Pons (tissue), 1 donor: ENCODE measurements at regions not wholly inside any gene's neighbourhood (a gene's known extent, or its start where the extent isn't known, plus 50 kb on each side); places are given as distances from the start of the nearest gene placed in this dataset.

Source experiments
- DNase-seq: peaks from one replicate; pipeline ENCODE4 v3.0.0-alpha.2; 2016; ENCODE audit warnings: low spot score

GRCh38 chr4:28221536-28221935 lies 1360.9 kb downstream of the STIM2 start:
- no peak for DNase-seq

- peak; percentile 79 for DNase-seq
Measured at GRCh38 chr4:28225050-28225449, 1364.4 kb downstream of the STIM2 start.

- peak; percentile 86 for DNase-seq
Measured at GRCh38 chr4:28225689-28226353, 1365.2 kb downstream of the STIM2 start.

- peak; percentile 5 for DNase-seq
Measured at GRCh38 chr4:28226962-28227361, 1366.3 kb downstream of the STIM2 start.

GRCh38 chr4:28227764-28228163 lies 1367.1 kb downstream of the STIM2 start:
- DNase-seq: no peak

- peak; percentile 7 for DNase-seq
Measured at GRCh38 chr4:28228561-28229491, 1368.2 kb downstream of the STIM2 start.

GRCh38 chr4:28232376-28232775 lies 1371.7 kb downstream of the STIM2 start:
- no peak for DNase-seq

GRCh38 chr4:28232951-28233350 lies 1372.3 kb downstream of the STIM2 start:
- DNase-seq: no peak

GRCh38 chr4:28233724-28234123 lies 1373.1 kb downstream of the STIM2 start:
- no peak for DNase-seq

GRCh38 chr4:28238876-28239275 lies 1378.2 kb downstream of the STIM2 start:
- no peak for DNase-seq

- no peak for DNase-seq
Measured at GRCh38 chr4:28241021-28241420, 1380.4 kb downstream of the STIM2 start.

- no peak for DNase-seq
Measured at GRCh38 chr4:28247805-28248204, 1387.2 kb downstream of the STIM2 start.

- no peak for DNase-seq
Measured at GRCh38 chr4:28248269-28248668, 1387.6 kb downstream of the STIM2 start.

GRCh38 chr4:28250646-28251045 lies 1390.0 kb downstream of the STIM2 start:
- no peak for DNase-seq

GRCh38 chr4:28251831-28252230 lies 1391.2 kb downstream of the STIM2 start:
- DNase-seq: no peak

- DNase-seq: no peak
Measured at GRCh38 chr4:28254003-28254402, 1393.4 kb downstream of the STIM2 start.

- no peak for DNase-seq
Measured at GRCh38 chr4:28256295-28256694, 1395.7 kb downstream of the STIM2 start.

GRCh38 chr4:28259951-28260350 lies 1399.3 kb downstream of the STIM2 start:
- no peak for DNase-seq

GRCh38 chr4:28267166-28267565 lies 1406.5 kb downstream of the STIM2 start:
- no peak for DNase-seq

- DNase-seq: no peak
Measured at GRCh38 chr4:28269426-28269825, 1408.8 kb downstream of the STIM2 start.

- peak; percentile 91 for DNase-seq
Measured at GRCh38 chr4:28277931-28278330, 1417.3 kb downstream of the STIM2 start.

GRCh38 chr4:28278676-28279075 lies 1418.0 kb downstream of the STIM2 start:
- peak; percentile 6 for DNase-seq

GRCh38 chr4:28279249-28279648 lies 1418.6 kb downstream of the STIM2 start:
- DNase-seq: no peak
